ENCODE measurements at regions not wholly inside any gene's neighbourhood (a gene's known extent, or its start where the extent isn't known, plus 50 kb on each side); places are given as distances from the start of the nearest gene placed in this dataset.
A peak's percentile ranks its signal among the peaks of the same experiment; 100 is the strongest.

- no peak for DNase-seq
These were observed 147.6 kb downstream of the IFI44 start for GRCh38 chr1:78797108-78797781.

GRCh38 chr1:78799926-78800325 is 150.3 kb downstream of the IFI44 start:
- no peak for DNase-seq

DNA sequence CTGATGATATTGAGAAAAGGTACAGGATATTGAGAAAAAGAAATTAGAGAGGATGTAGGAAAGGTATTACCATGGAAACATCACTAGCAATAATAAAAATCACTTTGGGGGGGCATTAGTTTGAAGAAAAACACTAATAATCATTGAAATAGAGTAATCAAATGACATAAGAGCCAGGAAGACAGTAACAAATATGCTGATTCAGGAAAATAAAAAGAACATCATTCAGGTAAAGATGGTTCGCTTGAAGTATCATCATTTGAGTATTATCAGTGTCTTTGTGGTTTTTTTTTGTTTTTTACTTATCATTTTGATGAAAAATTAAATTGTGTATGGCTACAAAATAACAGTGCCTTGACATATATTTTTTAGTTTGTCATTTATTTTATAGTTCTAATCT is 164.5 kb downstream of the IFI44 start:
- no peak for DNase-seq

DNA sequence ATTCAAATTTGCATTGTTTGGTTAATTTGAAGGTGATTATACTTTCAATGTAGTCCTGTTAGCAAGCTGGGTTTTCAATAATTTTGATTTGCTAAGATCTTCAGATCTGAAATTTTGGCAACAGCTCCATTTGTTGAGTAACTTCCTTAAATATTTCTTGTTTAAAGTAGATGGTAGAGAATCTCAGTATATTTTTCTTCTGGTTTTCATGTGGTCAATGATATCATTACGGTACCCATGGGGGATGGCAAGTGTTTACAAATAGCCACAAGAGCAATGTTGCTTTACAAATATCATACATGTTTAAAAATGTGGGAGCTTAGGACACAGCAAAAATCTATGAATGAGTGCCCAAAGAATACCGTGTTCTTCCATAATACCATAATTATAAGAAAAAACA is 175.9 kb downstream of the IFI44 start:
- no peak for DNase-seq

- no peak for DNase-seq
These were observed 176.9 kb downstream of the ADGRL4 start for GRCh38 chr1:78829644-78830043.

DNA sequence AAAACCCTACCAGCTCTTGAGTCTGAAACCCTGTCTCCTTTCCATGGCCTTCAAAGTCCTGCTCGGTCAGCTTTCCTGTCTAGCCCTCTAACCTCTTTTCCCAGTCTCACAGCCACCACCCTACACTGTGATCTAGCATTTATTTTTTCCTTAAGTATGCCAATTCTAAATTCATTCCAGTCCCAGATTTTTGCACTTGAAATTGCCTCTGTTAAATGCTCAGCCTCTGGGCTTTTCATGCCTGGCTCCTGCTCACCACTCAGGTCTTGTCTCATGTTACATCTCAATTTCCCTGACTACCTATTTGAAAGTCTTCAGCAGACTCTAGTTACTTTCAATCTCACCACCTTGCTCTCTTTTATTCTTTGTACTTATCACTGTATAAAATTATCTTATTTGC is 176.2 kb downstream of the ADGRL4 start:
- no peak for DNase-seq

DNA sequence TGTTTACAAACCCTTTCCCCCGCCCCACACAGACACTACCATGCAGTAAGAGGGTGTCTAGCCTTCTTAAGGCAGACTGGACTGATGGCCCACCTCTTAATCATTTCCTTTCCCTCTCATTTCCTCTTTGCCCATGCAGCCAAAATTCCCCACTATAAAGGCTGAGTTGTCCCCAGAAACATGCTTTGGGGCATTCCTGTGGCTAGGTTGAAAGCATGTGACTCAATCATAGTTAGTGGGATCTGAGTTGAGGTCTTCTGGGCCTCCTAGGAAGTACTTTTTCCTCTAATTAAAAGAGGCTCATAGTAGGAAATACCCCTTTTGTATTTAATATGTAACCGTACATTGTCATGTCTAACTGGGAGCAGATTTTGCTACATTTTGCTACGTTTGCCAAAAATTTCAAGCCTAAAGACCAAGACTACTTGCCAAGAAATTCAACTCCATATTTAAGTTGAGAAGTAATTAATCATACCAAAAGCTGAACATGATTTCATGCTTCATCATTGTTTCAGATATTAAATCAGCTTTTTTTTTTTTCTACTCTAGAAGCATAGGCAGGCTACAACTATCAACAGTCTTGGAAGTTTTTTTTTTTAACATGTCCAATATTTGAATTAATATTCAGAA is 174.7 kb downstream of the ADGRL4 start:
- DNase-seq, result peak; percentile 17 to 81

- DNase-seq, result peak; percentile 6 to 78
These were observed 173.0 kb downstream of the ADGRL4 start for GRCh38 chr1:78833491-78833890.

DNA sequence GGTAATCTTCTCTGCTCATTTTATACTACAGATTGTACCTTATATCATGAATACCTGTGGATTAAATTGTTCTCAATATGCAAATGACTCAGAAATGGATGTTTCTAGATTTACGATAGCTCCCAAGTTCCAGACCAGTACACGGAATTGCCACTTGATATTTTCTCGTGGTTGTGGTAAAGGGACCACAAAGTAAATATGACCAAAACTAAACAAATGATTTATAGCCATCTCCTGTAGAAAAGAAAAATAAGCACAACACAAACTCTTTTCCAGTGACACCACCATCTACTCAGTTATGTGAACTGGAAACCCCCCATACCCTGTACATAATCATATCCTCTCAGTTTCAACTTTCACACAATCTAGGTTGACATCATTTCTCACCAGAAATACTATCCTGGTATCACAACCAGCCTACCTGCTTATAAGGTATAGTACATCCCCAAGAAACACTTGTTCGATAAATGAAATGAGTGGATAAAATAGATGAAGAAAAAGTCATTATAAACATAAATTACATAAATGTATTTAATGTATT is 172.3 kb downstream of the ADGRL4 start:
- DNase-seq, result no peak

DNA sequence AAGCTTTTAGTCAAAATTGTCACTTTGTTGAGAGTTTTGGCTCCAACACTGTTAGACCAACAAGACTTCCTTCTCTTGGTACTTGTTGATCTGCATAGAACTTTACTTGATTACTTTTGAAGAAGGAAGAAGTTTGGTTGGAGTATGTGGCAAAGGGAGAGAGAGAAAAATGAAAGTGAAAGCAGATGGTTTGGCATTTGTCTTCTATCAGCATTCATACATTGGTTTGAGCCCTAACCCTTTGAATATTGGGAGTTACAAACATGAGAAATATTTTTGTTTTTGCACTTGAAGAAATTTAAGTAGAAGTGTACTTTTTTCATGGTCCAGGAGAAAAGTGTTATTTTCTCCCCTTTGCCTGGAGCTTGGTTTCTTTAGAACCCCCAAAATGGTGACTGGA is 169.8 kb downstream of the ADGRL4 start:
- no peak for DNase-seq

GRCh38 chr1:78839704-78840277 is 166.7 kb downstream of the ADGRL4 start:
- peak; percentile 61 to 84 for DNase-seq

Data from NCI-H446 (cell line).